H1 (cell line): ENCODE measurements at regions not wholly inside any gene's neighbourhood (a gene's known extent, or its start where the extent isn't known, plus 50 kb on each side); places are given as distances from the start of the nearest gene placed in this dataset.

Experiments used
- CHD1 ChIP-seq: IDR thresholded peaks from 2 replicates; pipeline ENCODE4 v1.6.1; 2012; ENCODE audit warnings: low read depth, low read length, improper control_type of control experiment
- CTCF ChIP-seq, 3 experiments: IDR thresholded peaks; 1 replicate in 2 of 3; 2 replicates in 1 of 3; pipeline versions ENCODE4 v1.5.1 to v1.6.1; 2011; ENCODE audit warnings: low read length in 3 of 3, mild to moderate bottlenecking in 3 of 3, inconsistent platforms in 2 of 3, low read depth in 1 of 3, moderate library complexity in 1 of 3; ENCODE audit not compliant: insufficient read depth in 1 of 3; ENCODE audit errors: control extremely low read depth in 1 of 3
- HDAC6 ChIP-seq: IDR thresholded peaks from one replicate; pipeline ENCODE4 v1.7.1; 2012; ENCODE audit warnings: low read depth, mild to moderate bottlenecking, inconsistent platforms, low read length, moderate library complexity
- JUN ChIP-seq: IDR thresholded peaks from 2 replicates; pipeline ENCODE4 v1.6.1; 2011; ENCODE audit warnings: low read depth, mild to moderate bottlenecking, improper control_type of control experiment, low read length

GRCh38 chr22:35489239-35489638, 51.4 kb upstream of the RASD2 start (continued):
- no peak for TF ChIP-seq CTCF (IDR thresholded peaks at IDR 0.05; ENCODE audit: control extremely low read depth in 1 of 3, insufficient read depth in 1 of 3, low read depth in 1 of 3, low read length in 3 of 3)
- TF ChIP-seq JUN = no peak
- TF ChIP-seq CHD1 = no peak
- no peak for TF ChIP-seq HDAC6
